HCT116 (cell line): ENCODE measurements at regions not wholly inside any gene's neighbourhood (a gene's known extent, or its start where the extent isn't known, plus 50 kb on each side); places are given as distances from the start of the nearest gene placed in this dataset.

Source experiments
- CTCF ChIP-seq, 3 experiments: fragments of 200-600 bp in 1 of 3; sonication (generic) in 1 of 3; IDR thresholded peaks in 2 of 3; conservative IDR thresholded peaks in 1 of 3; 2 replicates each; pipeline ENCODE4 v1.5.1; 2012 to 2017; ENCODE audit warnings: low read depth in 2 of 3, low read length in 2 of 3, antibody characterized with exemption in 1 of 3, borderline replicate concordance in 1 of 3, control low read depth in 1 of 3, mild to moderate bottlenecking in 1 of 3, mixed read lengths in 1 of 3, mixed run types in 1 of 3, moderate library complexity in 1 of 3; ENCODE audit not compliant: insufficient read depth in 1 of 3
- EGR1 ChIP-seq: IDR thresholded peaks from 2 replicates; pipeline ENCODE4 v1.6.1; 2012; ENCODE audit warnings: low read depth
- EZH2 ChIP-seq: fragments of 200-600 bp; sonication (generic); IDR thresholded peaks from 2 replicates; pipeline ENCODE4 v1.6.1; 2017; ENCODE audit warnings: antibody characterized with exemption, mixed run types
- EZH2phosphoT487 ChIP-seq: fragments of 200-600 bp; IDR thresholded peaks from 2 replicates; pipeline ENCODE4 v1.6.1; 2018; ENCODE audit warnings: antibody characterized with exemption, borderline replicate concordance
- FOSL1 ChIP-seq: IDR thresholded peaks from 2 replicates; pipeline ENCODE4 v1.6.1; 2012; ENCODE audit warnings: low read depth
- MAX ChIP-seq: IDR thresholded peaks from 2 replicates; pipeline ENCODE4 v1.6.1; 2012
- POLR2A ChIP-seq: IDR thresholded peaks from 2 replicates; pipeline ENCODE4 v1.7.0; 2011; ENCODE audit warnings: borderline replicate concordance; ENCODE audit not compliant: insufficient read depth, insufficient read length; ENCODE audit errors: extremely low read depth
- POLR2AphosphoS5 ChIP-seq: IDR thresholded peaks from 2 replicates; pipeline ENCODE4 v1.6.1; 2011; ENCODE audit warnings: mild to moderate bottlenecking, low read depth, low read length, moderate library complexity
- SIN3A ChIP-seq: IDR thresholded peaks from 2 replicates; pipeline ENCODE4 v1.6.1; 2012; ENCODE audit warnings: low read depth
- SRF ChIP-seq: IDR thresholded peaks from 2 replicates; pipeline ENCODE4 v1.6.1; 2012; ENCODE audit warnings: low read depth
- ZNF274 ChIP-seq: fragments of 200-500 bp; sonication (Bioruptor generic); IDR thresholded peaks from 2 replicates; pipeline ENCODE4 v1.6.1; 2014; ENCODE audit warnings: mild to moderate bottlenecking, low read depth, low read length, inconsistent platforms

DNA sequence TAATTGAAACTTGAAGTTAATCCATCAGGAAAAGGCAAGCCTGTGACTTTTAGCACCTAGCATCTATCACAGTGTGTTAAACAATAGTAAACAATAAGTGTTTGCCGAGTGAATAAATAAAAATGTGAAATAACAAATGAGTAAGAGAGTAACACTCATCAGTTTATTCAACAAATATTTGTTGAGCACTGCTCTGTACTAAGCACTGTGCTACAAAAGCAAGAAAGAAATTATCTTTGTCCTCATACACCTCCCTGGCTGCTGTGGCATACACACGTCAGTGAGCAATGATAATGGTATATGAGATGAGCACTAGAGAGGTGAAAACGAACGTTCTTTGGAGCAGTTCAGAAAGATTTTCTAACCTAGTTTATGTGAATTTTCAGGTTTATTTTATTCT lies 295.0 kb upstream of the LRRC7 start:
- TF ChIP-seq ZNF274, result no peak
- no peak for TF ChIP-seq CTCF (IDR thresholded peaks at IDR 0.05 in 2 of 3, conservative IDR thresholded peaks at IDR 0.05 in 1 of 3; ENCODE audit: borderline replicate concordance in 1 of 3, insufficient read depth in 1 of 3, low read depth in 2 of 3, low read length in 2 of 3)
- TF ChIP-seq SIN3A, result no peak
- TF ChIP-seq EZH2, result no peak
- no peak for TF ChIP-seq POLR2A
- TF ChIP-seq MAX, result no peak
- TF ChIP-seq EGR1, result no peak
- no peak for TF ChIP-seq SRF
- no peak for TF ChIP-seq FOSL1
- no peak for TF ChIP-seq EZH2phosphoT487
- TF ChIP-seq POLR2AphosphoS5, result no peak
